GM12891 (cell line): ENCODE measurements at regions not wholly inside any gene's neighbourhood (a gene's known extent, or its start where the extent isn't known, plus 50 kb on each side); places are given as distances from the start of the nearest gene placed in this dataset.

Experiments used
- POLR2A ChIP-seq: IDR thresholded peaks from 2 replicates; pipeline ENCODE4 v1.6.1; 2011; ENCODE audit warnings: low read depth, low read length, control low read depth
- TAF1 ChIP-seq: IDR thresholded peaks from 2 replicates; pipeline ENCODE4 v1.6.1; 2011; ENCODE audit warnings: low read depth, low read length, control low read depth

GRCh38 chr2:15050483-15050882, 418.0 kb downstream of the LRATD1 start:
- TF ChIP-seq POLR2A (no peak), TAF1 (no peak)
